Activated naive CD8-positive, alpha-beta T cell treated with anti-CD3 and anti-CD28 coated beads for 36 hours (primary cell): ENCODE measurements at regions not wholly inside any gene's neighbourhood (a gene's known extent, or its start where the extent isn't known, plus 50 kb on each side); places are given as distances from the start of the nearest gene placed in this dataset.
"Not testable (repeated sequence)": the region's sequence is repeated elsewhere in the genome, so short reads cannot be mapped to it uniquely, and the experiment has no call there.

Experiments
- DNase-seq: peaks from one replicate; pipeline ENCODE4 v3.0.0; 2021
- H3K27ac Mint-ChIP-seq: one replicate; pipeline ENCODE4 v1.8.0; 2022; ENCODE audit warnings: mild to moderate bottlenecking, moderate library complexity, mixed read lengths
- H3K27me3 Mint-ChIP-seq: one replicate; pipeline ENCODE4 v1.8.0; 2022; ENCODE audit warnings: mild to moderate bottlenecking, mixed read lengths
- H3K36me3 Mint-ChIP-seq: one replicate; pipeline ENCODE4 v1.8.0; 2021; ENCODE audit warnings: mild to moderate bottlenecking, mixed read lengths
- H3K4me1 Mint-ChIP-seq: one replicate; pipeline ENCODE4 v1.8.0; 2021; ENCODE audit warnings: mixed read lengths
- H3K4me3 Mint-ChIP-seq: one replicate; pipeline ENCODE4 v1.8.0; 2022; ENCODE audit warnings: mild to moderate bottlenecking, moderate library complexity, mixed read lengths
- H3K9me3 Mint-ChIP-seq: one replicate; pipeline ENCODE4 v1.8.0; 2022; ENCODE audit warnings: mixed read lengths

GRCh38 chr20:29330429-29331115, 1926.9 kb upstream of the DEFB115 start:
- H3K27ac Mint-ChIP-seq, H3K36me3 Mint-ChIP-seq, DNase-seq, H3K4me3 Mint-ChIP-seq, H3K4me1 Mint-ChIP-seq: not testable (repeated sequence)
- Mint-ChIP-seq H3K27me3 (peaks cover 19% of the 10 kb centered on the region), H3K9me3 (peaks cover 48% of the 10 kb centered on the region)

- Mint-ChIP-seq H3K36me3 (no peaks in the 10 kb centered on the region), H3K4me3 (no peak overlapping the region), H3K4me1 (no peaks in the 10 kb centered on the region)
Observed at GRCh38 chr20:29349836-29350235, 1907.6 kb upstream of the DEFB115 start.

DNA sequence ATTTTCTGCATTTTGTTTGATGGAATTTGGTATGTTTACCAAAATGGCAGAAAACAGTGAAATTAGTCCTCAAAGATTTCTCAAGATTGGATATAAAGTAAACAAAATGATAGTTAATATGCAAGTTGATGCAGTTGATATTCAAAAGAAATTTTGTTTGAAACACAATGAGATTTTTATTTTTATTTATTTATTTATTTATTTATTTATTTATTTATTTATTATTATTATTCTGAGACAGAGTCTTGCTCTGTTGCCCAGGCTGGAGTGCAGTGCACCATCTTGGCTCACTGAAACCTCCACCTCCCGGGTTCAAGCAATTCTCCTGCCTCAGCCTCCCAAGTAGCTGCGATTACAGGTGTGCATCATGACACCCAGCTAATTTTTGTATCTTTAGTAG, 1881.5 kb upstream of the DEFB115 start:
- DNase-seq, H3K36me3 Mint-ChIP-seq, H3K4me1 Mint-ChIP-seq, H3K4me3 Mint-ChIP-seq, H3K27me3 Mint-ChIP-seq, H3K27ac Mint-ChIP-seq, H3K9me3 Mint-ChIP-seq: not testable (repeated sequence)

More at GRCh38 chr20:29349836-29350235, 1907.6 kb upstream of the DEFB115 start:
- no peak for DNase-seq
- H3K27ac Mint-ChIP-seq: no peak overlapping the region
- H3K27me3 Mint-ChIP-seq: peaks cover 3% of the 10 kb centered on the region
- peaks cover 2% of the 10 kb centered on the region for H3K9me3 Mint-ChIP-seq

- not testable (repeated sequence) for H3K4me3 Mint-ChIP-seq, H3K9me3 Mint-ChIP-seq, H3K36me3 Mint-ChIP-seq, H3K4me1 Mint-ChIP-seq, H3K27ac Mint-ChIP-seq, DNase-seq
- H3K27me3 Mint-ChIP-seq: peaks cover 21% of the 10 kb centered on the region
Observed at GRCh38 chr20:29392853-29393252, 1864.6 kb upstream of the DEFB115 start.

- peaks cover 3% of the 10 kb centered on the region for H3K4me1 Mint-ChIP-seq
Observed at GRCh38 chr20:29408034-29408695, 1849.3 kb upstream of the DEFB115 start.

DNA sequence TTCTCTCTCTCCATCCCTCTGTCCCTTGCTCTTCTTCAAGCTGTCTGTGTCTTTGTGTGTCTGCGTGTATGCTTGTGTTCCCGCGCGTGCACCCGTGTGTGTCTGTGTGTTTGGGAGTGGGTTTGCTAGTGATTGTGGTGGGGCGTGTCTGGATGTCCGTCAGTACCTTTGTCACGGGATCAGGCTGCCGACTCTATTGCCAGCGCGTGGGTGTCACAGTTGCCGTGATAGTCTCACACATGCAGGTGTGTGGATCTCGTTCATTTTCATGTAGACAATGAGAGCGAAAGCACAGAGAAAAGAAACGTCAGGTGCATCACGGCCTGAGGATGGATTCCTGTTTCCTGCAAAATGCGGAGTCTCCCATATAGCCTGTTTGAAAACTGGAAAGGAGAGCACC, 1848.8 kb upstream of the DEFB115 start:
- H3K27ac Mint-ChIP-seq, DNase-seq, H3K4me1 Mint-ChIP-seq, H3K9me3 Mint-ChIP-seq, H3K4me3 Mint-ChIP-seq, H3K36me3 Mint-ChIP-seq: not testable (repeated sequence)
- H3K27me3 Mint-ChIP-seq: peaks cover 57% of the 10 kb centered on the region

More at GRCh38 chr20:29408034-29408695, 1849.3 kb upstream of the DEFB115 start:
- DNase-seq: no peak
- Mint-ChIP-seq H3K27ac (no peak overlapping the region), H3K4me3 (no peak overlapping the region), H3K27me3 (peaks cover 53% of the 10 kb centered on the region), H3K36me3 (peaks cover 4% of the 10 kb centered on the region), H3K9me3 (peaks cover 8% of the 10 kb centered on the region)

DNA sequence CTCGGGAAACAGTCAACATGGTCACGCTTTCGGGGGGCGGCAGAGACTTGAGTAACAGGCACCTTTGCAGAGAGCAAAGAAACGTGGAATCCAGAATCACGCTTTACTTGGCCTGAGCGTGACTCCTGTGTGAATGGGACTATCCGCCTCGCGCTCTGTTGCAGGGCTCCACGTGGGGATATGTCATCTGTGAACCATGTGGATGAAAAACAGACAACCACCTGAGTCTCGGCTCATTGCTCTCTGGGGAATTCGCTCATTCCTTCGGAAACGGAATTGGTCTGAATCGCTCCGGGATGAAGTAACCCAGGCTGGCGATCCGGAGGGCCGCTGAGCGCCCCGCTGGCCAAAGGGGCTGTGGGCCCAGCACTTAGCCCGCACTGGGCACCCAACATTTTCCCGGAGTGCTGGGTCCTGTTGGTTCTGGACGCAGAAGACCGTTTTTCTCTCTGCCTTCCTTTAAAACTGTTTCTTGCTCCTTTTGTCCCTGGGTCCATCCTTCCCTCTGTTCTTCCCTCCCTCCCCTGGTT, 1848.2 kb upstream of the DEFB115 start:
- H3K27ac Mint-ChIP-seq, H3K9me3 Mint-ChIP-seq, H3K36me3 Mint-ChIP-seq, H3K4me3 Mint-ChIP-seq, DNase-seq, H3K4me1 Mint-ChIP-seq: not testable (repeated sequence)
- peaks cover 59% of the 10 kb centered on the region for H3K27me3 Mint-ChIP-seq

DNA sequence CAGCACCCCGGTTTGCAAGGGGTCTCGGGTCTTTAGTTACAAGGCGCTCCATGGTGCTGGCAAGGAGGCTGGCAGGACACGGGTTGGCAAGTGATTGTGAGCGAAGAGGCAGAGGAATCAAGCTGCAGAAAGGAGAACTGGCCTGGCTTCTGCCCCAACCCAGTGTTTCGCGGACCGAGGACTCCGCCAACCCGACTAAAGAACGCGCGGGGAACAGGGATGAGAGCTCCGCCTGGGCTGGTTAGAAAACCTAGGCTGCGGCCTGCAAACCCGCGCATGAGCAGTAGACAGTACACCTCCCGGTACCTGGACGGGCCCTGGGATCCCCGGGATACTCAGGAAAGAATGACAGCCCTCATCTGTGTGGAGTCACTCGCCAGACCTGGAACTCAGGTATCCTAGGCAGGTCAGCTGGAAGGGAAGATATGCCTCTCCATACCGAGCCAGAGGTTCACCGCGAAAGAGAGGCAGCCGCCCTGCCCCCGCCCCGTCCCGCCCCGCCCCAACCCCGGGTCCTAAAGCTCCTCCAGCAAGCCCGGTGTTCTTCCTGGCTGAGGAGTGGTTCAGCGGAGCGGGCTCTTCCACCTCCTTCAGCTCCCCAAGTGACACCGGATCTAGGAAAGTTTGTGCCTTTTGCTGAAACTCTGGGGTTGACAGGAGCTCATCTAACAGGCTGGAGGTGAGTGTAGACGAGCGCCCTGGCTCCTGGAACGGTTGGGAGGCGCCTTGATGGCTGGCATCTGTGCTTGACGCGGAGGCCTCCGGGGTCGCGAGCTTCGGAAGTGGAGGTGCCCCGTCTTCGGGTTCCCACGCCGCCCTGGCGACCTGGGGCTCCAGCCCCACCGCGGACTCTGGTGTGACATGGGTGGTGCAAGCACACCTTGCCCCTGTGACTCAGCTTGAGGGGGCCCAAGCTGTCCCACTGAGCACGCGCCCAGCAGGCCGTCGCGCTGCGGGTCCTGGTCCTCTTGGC, 1847.3 kb upstream of the DEFB115 start:
- peaks cover 4% of the 10 kb centered on the region for H3K36me3 Mint-ChIP-seq
- H3K4me3 Mint-ChIP-seq: no peak overlapping the region
- H3K4me1 Mint-ChIP-seq: peaks cover 3% of the 10 kb centered on the region
- peaks cover 6% of the 10 kb centered on the region for H3K9me3 Mint-ChIP-seq
- no peak overlapping the region for H3K27ac Mint-ChIP-seq
- no peak for DNase-seq
- H3K27me3 Mint-ChIP-seq: peaks cover 54% of the 10 kb centered on the region

DNA sequence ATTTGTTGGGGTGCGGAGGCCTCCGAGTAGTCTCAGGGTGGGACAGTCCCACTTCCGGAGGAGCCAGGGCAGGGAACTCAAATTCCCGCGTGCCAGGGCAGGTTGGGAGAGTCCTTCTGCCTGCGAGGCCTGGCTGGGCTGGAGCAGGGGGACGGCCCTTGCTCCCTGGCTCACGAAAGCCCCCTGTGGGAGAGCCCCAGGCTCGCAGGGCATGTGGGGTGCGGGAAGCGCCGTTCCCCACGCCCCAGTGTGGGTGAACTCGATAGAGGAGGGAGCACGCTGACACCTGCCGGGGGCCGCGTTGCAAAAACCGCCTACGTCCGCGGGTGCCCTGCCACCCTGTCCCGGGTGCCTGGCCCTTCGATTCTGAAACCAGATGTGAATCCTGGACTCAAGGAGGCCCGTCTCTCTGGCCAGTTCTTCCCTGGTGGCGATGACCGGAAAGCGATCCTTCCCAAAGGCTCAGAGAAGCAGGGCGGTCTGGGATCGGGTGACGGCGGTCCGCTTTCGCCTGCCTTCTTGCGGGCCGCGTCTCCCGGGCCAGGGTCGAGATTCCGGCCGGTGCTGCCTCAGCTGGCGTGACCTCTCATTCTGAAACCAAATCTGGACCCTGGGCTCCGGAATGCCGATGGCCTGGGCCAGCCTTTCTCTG, 1846.5 kb upstream of the DEFB115 start:
- no peak overlapping the region for H3K27ac Mint-ChIP-seq
- H3K9me3 Mint-ChIP-seq: peaks cover 6% of the 10 kb centered on the region
- DNase-seq: no peak
- no peak overlapping the region for H3K4me3 Mint-ChIP-seq
- peaks cover 54% of the 10 kb centered on the region for H3K27me3 Mint-ChIP-seq
- peaks cover 4% of the 10 kb centered on the region for H3K36me3 Mint-ChIP-seq
- H3K4me1 Mint-ChIP-seq: peaks cover 3% of the 10 kb centered on the region

DNA sequence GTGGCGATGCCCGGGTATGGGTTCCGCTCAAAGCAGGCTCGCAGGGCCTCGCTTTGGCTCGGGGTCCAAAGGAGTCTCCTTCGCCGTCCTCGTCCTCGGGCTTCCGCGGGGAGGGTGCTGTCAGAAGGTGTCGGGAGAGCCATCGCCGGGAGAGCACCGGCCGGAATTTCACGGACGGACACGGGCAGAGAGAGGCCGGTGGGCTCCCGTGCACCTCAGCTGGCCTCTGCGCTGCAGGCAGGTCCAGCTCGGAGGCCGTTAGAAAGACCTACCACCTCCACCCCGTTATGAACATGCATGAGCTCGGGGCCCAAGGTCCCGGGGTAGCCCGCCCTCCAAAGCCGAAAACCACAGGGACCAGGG, 1846.0 kb upstream of the DEFB115 start:
- not testable (repeated sequence) for H3K27ac Mint-ChIP-seq, DNase-seq, H3K36me3 Mint-ChIP-seq, H3K9me3 Mint-ChIP-seq, H3K4me3 Mint-ChIP-seq, H3K4me1 Mint-ChIP-seq
- peaks cover 54% of the 10 kb centered on the region for H3K27me3 Mint-ChIP-seq

- no peak for DNase-seq
- Mint-ChIP-seq H3K4me3 (no peak overlapping the region), H3K27me3 (peaks cover 14% of the 10 kb centered on the region)
Observed at GRCh38 chr20:29419378-29419777, 1838.1 kb upstream of the DEFB115 start.

GRCh38 chr20:29427201-29428060, 1830.0 kb upstream of the DEFB115 start:
- no peaks in the 10 kb centered on the region for H3K36me3 Mint-ChIP-seq
- H3K4me1 Mint-ChIP-seq: no peaks in the 10 kb centered on the region

More at GRCh38 chr20:29419378-29419777, 1838.1 kb upstream of the DEFB115 start:
- H3K27ac Mint-ChIP-seq: no peak overlapping the region
- no peaks in the 10 kb centered on the region for H3K4me1 Mint-ChIP-seq
- no peaks in the 10 kb centered on the region for H3K9me3 Mint-ChIP-seq
- no peaks in the 10 kb centered on the region for H3K36me3 Mint-ChIP-seq

GRCh38 chr20:29430531-29430930, 1826.9 kb upstream of the DEFB115 start:
- peaks cover 52% of the 10 kb centered on the region for H3K27me3 Mint-ChIP-seq

More at GRCh38 chr20:29427201-29428060, 1830.0 kb upstream of the DEFB115 start:
- no peak for DNase-seq
- Mint-ChIP-seq H3K9me3 (no peaks in the 10 kb centered on the region), H3K27me3 (peaks cover 62% of the 10 kb centered on the region), H3K27ac (no peak overlapping the region), H3K4me3 (peak overlapping the region; percentile 45)

DNA sequence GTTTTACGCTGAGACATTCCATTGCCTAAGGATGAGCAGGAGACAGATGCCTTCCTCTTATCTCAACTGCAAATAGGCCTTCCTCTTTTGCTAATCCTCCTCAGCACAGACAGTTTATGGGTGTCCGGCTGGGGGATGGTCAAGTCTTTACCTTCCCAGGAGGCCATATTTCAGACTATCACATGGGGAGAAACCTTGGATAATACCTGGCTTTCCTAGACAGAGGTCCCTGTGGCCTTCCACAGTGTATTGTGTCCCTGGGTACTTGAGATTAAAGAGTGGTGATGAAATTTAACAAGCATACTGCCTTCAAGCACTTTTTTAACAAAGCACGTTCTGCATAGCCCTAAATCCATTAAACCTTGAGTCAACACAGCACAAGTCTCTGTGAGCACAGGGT, 1816.7 kb upstream of the DEFB115 start:
- H3K36me3 Mint-ChIP-seq, H3K9me3 Mint-ChIP-seq, H3K4me3 Mint-ChIP-seq, DNase-seq, H3K27ac Mint-ChIP-seq, H3K4me1 Mint-ChIP-seq: not testable (repeated sequence)
- peaks cover 14% of the 10 kb centered on the region for H3K27me3 Mint-ChIP-seq

More at GRCh38 chr20:29430531-29430930, 1826.9 kb upstream of the DEFB115 start:
- Mint-ChIP-seq H3K4me1 (no peaks in the 10 kb centered on the region), H3K27ac (no peak overlapping the region), H3K9me3 (no peaks in the 10 kb centered on the region), H3K36me3 (no peaks in the 10 kb centered on the region), H3K4me3 (no peak overlapping the region)
- DNase-seq: no peak
